Heart left ventricle (tissue), 13 donors: ENCODE measurements at regions not wholly inside any gene's neighbourhood (a gene's known extent, or its start where the extent isn't known, plus 50 kb on each side); places are given as distances from the start of the nearest gene placed in this dataset.

ENCODE experiments used
- CTCF ChIP-seq, 12 donors: fragments of 200-600 bp; sonication (generic) in 4 of 12; IDR thresholded peaks; one replicate each; pipeline versions ENCODE4 v1.5.0 to v1.8.0; 2018 to 2022; ENCODE audit warnings: antibody characterized with exemption in 12 of 12, mild to moderate bottlenecking in 5 of 12
- POLR2A ChIP-seq, 2 donors: fragments of 450-650 bp; IDR thresholded peaks; one replicate each; pipeline ENCODE4 v1.6.1; 2017; ENCODE audit warnings: antibody characterized with exemption in 2 of 2, mild to moderate bottlenecking in 2 of 2, moderate library complexity in 2 of 2
- donor health status: ischemic (EF 13 %, LVEDD 7.1; RV severe dilation, severe dysfunction).
- donor health status: DM: no; HTN: yes; CAD: no.
- donor health status: DM: no; HTN: no; CAD: no.
- donor health status: ischemic (EF 25% LVEDD 6.9; RV normal size, moderate dysfunction).
- donor health status: ischemic (EF 25% LVEDD 5.7; RV mildly dilated, moderate dysfunction).
- donor health status: ischemic (EF 35%, LVEDD 5.7; RV mildly dilated, moderate dysfunction).
- donor health status: nonischemic (EF 11% LVEDD 7.7; RV severe dilation, severe dysfunction).
- donor health status: DM: yes; HTN: yes; CAD: no.
- donor health status: PGD.
- donor health status: ischemic (EF 29% LVEDD 5.4; RV normal size, mild dysfunction).
- donor health status: nonischemic (EF 23%, LVEDD 6.1; RV moderate dilation, normal function).

- no peak for TF ChIP-seq CTCF (IDR thresholded peaks at IDR 0.05)
- no peak for TF ChIP-seq POLR2A (IDR thresholded peaks at IDR 0.05)
These were observed 411.9 kb upstream of the SPTLC3 start for GRCh38 chr20:12596863-12597262.
